Osteoblast (primary cell): ENCODE measurements at regions not wholly inside any gene's neighbourhood (a gene's known extent, or its start where the extent isn't known, plus 50 kb on each side); places are given as distances from the start of the nearest gene placed in this dataset.
A peak's percentile ranks its signal among the peaks of the same experiment; 100 is the strongest.

Source experiments
- DNase-seq: peaks from one replicate; pipeline ENCODE4 v3.0.0; 2011; ENCODE audit warnings: low spot score, mixed read lengths; ENCODE audit not compliant: insufficient read length; ENCODE audit errors: missing footprints
- H2AFZ ChIP-seq: 2 replicates; pipeline ENCODE4 v1.6.0; 2011; ENCODE audit warnings: mild to moderate bottlenecking, low read length
- H3K27ac ChIP-seq: 2 replicates; pipeline ENCODE4 v1.5.1; 2011; ENCODE audit warnings: mild to moderate bottlenecking, low read depth, low read length, moderate library complexity
- H3K27me3 ChIP-seq: 2 replicates; pipeline ENCODE4 v1.6.0; 2012; ENCODE audit warnings: mild to moderate bottlenecking, control low read depth, inconsistent platforms, low read length, moderate library complexity; ENCODE audit not compliant: insufficient read depth
- H3K36me3 ChIP-seq: 2 replicates; pipeline ENCODE4 v1.5.1; 2011; ENCODE audit warnings: mild to moderate bottlenecking, low read length, control low read depth, moderate library complexity; ENCODE audit not compliant: insufficient read depth
- H3K4me1 ChIP-seq: 2 replicates; pipeline ENCODE4 v1.5.1; 2011; ENCODE audit warnings: mild to moderate bottlenecking, low read length, control low read depth, moderate library complexity; ENCODE audit not compliant: insufficient read depth
- H3K4me2 ChIP-seq: 2 replicates; pipeline ENCODE4 v1.6.0; 2011; ENCODE audit warnings: mild to moderate bottlenecking, low read length; ENCODE audit not compliant: insufficient read depth
- H3K4me3 ChIP-seq: fragments of 200-600 bp; sonication (generic); 3 replicates; pipeline ENCODE4 v1.5.1; 2012; ENCODE audit warnings: mild to moderate bottlenecking, low read length, inconsistent platforms; ENCODE audit not compliant: insufficient read depth
- H3K79me2 ChIP-seq: 2 replicates; pipeline ENCODE4 v1.6.0; 2012; ENCODE audit warnings: mild to moderate bottlenecking, low read length, control low read depth, inconsistent platforms; ENCODE audit not compliant: insufficient read depth
- H3K9me3 ChIP-seq: 2 replicates; pipeline ENCODE4 v1.5.1; 2011; ENCODE audit warnings: low read depth, low read length, control low read depth
- H4K20me1 ChIP-seq: 2 replicates; pipeline ENCODE4 v1.6.0; 2012; ENCODE audit warnings: mild to moderate bottlenecking, low read length, control low read depth; ENCODE audit not compliant: insufficient read depth
- TF ChIP-seq, protein P1 (sequence below): IDR thresholded peaks from 2 replicates; pipeline ENCODE4 v1.5.1; 2011; ENCODE audit warnings: mild to moderate bottlenecking, low read depth, low read length, moderate library complexity; ENCODE audit errors: extremely low read depth

DNA sequence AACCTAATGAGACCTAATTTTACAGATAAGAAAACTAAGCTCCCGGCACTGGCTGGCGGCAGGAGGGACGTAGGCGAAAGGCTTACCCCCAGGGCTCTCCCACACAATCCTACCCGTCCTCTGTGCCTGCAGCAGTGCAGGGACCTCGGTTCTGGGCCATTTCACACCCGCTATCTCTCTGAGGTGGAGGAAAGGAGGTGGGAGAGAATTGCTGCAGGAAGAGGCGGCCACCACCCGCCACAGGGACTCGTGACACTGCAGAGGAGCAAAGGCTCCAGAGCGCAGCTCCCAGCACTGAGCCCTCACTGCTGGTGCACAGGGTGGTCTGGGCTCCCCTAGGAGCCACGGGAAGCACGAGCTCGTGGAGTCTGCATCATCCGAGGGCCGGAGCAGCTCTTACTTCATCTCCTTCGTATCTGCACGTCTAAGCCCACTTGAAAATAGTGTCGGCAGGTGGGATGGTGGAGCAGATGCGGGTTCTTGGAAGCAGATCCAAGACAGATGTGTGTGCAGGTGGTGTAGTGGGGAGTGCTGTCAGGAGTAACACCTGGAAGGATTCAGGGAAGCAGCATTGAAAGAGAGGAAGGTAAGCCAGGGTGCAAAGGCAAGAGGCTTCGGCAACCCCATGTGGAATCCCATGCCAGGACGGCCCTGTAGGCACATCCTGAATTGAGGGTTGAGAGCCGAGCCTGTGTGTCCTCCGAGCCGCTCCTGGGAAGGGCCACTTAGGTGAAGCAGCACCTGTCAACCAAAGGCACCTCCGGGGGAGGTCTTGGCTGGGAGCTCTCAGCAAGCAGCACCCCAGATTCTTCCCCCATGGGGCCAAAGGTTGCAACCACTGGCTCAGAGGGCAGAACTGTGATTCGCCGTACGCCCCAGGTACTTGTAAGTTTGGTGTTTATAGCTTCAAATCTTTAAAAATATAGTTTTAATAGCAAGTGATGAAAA is 115.8 kb upstream of the SPACA7 start:
- Histone ChIP-seq H3K4me1 (no peaks in the 10 kb centered on the region), H3K4me2 (no peak overlapping the region), H3K27me3 (no peaks in the 10 kb centered on the region), H3K27ac (no peak overlapping the region), H3K4me3 (no peak overlapping the region), H3K36me3 (no peaks in the 10 kb centered on the region), H4K20me1 (no peaks in the 10 kb centered on the region), H2AFZ (no peak overlapping the region), H3K9me3 (peaks cover 2% of the 10 kb centered on the region), H3K79me2 (no peaks in the 10 kb centered on the region)
- DNase-seq, result peak; percentile 30
- TF ChIP-seq, protein P1, sequence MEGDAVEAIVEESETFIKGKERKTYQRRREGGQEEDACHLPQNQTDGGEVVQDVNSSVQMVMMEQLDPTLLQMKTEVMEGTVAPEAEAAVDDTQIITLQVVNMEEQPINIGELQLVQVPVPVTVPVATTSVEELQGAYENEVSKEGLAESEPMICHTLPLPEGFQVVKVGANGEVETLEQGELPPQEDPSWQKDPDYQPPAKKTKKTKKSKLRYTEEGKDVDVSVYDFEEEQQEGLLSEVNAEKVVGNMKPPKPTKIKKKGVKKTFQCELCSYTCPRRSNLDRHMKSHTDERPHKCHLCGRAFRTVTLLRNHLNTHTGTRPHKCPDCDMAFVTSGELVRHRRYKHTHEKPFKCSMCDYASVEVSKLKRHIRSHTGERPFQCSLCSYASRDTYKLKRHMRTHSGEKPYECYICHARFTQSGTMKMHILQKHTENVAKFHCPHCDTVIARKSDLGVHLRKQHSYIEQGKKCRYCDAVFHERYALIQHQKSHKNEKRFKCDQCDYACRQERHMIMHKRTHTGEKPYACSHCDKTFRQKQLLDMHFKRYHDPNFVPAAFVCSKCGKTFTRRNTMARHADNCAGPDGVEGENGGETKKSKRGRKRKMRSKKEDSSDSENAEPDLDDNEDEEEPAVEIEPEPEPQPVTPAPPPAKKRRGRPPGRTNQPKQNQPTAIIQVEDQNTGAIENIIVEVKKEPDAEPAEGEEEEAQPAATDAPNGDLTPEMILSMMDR, result no peak

DNA sequence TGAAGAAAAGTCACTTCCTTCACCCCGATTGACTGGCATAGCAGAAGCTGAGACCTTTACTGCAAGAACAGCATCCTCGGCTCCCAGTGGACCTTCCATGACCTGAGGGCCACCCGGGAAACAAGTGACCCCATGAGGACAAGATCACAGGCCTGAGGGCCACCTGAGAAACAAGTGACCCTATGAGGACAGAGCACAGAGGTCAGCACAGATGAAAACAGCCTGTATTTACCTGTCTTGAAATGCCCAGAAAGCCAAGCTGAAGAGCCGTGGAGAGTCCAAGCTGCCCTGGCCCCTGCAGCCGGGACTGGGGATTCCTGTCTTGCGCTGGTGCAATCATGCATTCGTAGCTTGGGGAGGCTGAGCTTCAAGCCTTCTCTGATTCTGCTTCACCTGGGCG is 114.2 kb upstream of the SPACA7 start:
- H3K27ac ChIP-seq, result no peak overlapping the region
- H3K36me3 ChIP-seq, result no peaks in the 10 kb centered on the region
- no peak overlapping the region for H3K4me2 ChIP-seq
- peaks cover 2% of the 10 kb centered on the region for H3K9me3 ChIP-seq
- no peaks in the 10 kb centered on the region for H3K79me2 ChIP-seq
- no peak for DNase-seq
- H3K4me1 ChIP-seq, result no peaks in the 10 kb centered on the region
- no peaks in the 10 kb centered on the region for H3K27me3 ChIP-seq
- TF ChIP-seq, protein P1, result no peak
- no peak overlapping the region for H2AFZ ChIP-seq
- no peak overlapping the region for H3K4me3 ChIP-seq
- H4K20me1 ChIP-seq, result no peaks in the 10 kb centered on the region

DNA sequence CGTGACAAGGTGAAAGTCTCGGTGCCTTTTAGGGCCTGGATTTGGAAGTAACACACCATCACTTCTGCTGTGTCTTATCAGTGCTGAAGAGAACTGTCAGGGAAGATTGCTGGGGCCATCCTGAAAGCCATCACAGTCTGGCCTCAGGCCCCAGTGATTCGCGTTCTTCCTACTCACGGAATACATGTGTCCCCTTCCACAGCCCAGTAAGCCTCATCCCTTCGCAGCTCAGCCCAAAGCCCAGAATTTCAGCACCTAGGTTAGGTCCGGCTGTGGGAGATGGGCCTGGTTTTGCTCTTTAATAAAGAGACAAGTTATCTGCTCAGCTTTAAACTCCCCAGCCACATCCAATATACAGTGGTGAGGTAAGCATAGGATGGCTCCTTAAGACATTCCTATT is 113.0 kb upstream of the SPACA7 start:
- H4K20me1 ChIP-seq, result no peaks in the 10 kb centered on the region
- TF ChIP-seq, protein P1, result no peak

DNA sequence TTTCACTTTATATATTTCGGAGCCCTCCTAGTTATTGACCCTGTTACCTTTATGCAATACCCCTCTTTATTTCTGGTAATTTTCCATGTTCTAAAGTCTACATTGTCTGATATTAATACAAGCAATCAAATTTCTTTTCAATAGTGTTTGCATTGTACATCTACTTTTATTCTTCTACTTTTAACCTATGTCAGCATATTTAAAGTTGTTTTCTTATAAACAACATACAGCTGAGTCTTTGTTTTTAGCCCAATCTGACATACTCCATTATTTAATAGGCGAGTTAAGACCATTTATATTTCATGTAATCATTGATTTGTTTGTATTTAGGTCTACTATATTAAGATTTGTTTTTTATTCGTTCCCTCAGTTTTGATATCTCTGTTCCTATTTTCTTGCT is 108.5 kb upstream of the SPACA7 start:
- H3K9me3 ChIP-seq, result peaks cover 2% of the 10 kb centered on the region
- H4K20me1 ChIP-seq, result no peaks in the 10 kb centered on the region
- no peak overlapping the region for H2AFZ ChIP-seq
- no peak overlapping the region for H3K27ac ChIP-seq
- H3K36me3 ChIP-seq, result no peaks in the 10 kb centered on the region
- H3K27me3 ChIP-seq, result no peaks in the 10 kb centered on the region
- TF ChIP-seq, protein P1, result no peak
- no peak for DNase-seq
- no peak overlapping the region for H3K4me2 ChIP-seq
- no peaks in the 10 kb centered on the region for H3K4me1 ChIP-seq
- no peaks in the 10 kb centered on the region for H3K79me2 ChIP-seq
- no peak overlapping the region for H3K4me3 ChIP-seq

More for the DNA sequence above, 113.0 kb upstream of the SPACA7 start:
- Histone ChIP-seq H3K27ac (no peak overlapping the region), H3K4me1 (no peaks in the 10 kb centered on the region), H3K4me2 (no peak overlapping the region), H3K27me3 (no peaks in the 10 kb centered on the region), H3K36me3 (no peaks in the 10 kb centered on the region), H3K4me3 (no peak overlapping the region), H3K79me2 (no peaks in the 10 kb centered on the region), H3K9me3 (peaks cover 2% of the 10 kb centered on the region), H2AFZ (no peak overlapping the region)
- no peak for DNase-seq
